GM23248 (cell line): ENCODE measurements at regions not wholly inside any gene's neighbourhood (a gene's known extent, or its start where the extent isn't known, plus 50 kb on each side); places are given as distances from the start of the nearest gene placed in this dataset.
"Not testable (repeated sequence)": the region's sequence is repeated elsewhere in the genome, so short reads cannot be mapped to it uniquely, and the experiment has no call there.

Source experiments
- EZH2 ChIP-seq: fragments of 200-600 bp; sonication (generic); IDR thresholded peaks from 2 replicates; pipeline ENCODE4 v1.6.1; 2018; ENCODE audit warnings: antibody characterized with exemption, mild to moderate bottlenecking; ENCODE audit not compliant: insufficient read depth, poor library complexity, severe bottlenecking
- EZH2phosphoT487 ChIP-seq: fragments of 200-600 bp; sonication (generic); IDR thresholded peaks from 2 replicates; pipeline ENCODE4 v1.6.1; 2018; ENCODE audit warnings: antibody characterized with exemption, moderate library complexity, mild to moderate bottlenecking, low read depth; ENCODE audit not compliant: insufficient read depth

DNA sequence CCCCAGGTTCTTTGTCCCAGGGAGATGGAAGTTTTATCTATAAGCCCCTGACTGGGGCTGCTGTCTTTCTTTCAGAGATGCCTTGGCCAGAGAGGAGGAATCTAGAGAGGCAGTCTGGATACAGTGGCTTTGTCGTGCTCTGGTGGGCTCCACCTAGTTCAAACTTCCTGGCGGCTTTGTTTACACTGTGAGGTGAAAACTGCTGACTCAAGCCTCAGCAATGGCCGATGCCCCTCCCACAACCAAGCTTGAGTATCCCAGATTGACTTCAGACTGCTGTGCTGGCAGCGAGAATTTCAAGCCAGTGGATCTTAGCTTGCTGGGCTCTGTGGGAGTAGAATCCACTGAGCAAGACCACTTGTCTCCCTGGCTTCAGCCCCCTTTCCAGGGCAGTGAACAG, 1288.8 kb downstream of the REEP3 start:
- TF ChIP-seq EZH2, EZH2phosphoT487: not testable (repeated sequence)
